ENCODE measurements at regions not wholly inside any gene's neighbourhood (a gene's known extent, or its start where the extent isn't known, plus 50 kb on each side); places are given as distances from the start of the nearest gene placed in this dataset.

- no peak overlapping the region for H2AFZ ChIP-seq (ENCODE audit: low read length)
- H3K9ac ChIP-seq (ENCODE audit: insufficient read depth, low read depth, low read length): no peak overlapping the region
Measured at GRCh38 chr20:11271319-11271718, 597.5 kb upstream of the JAG1 start.

More at GRCh38 chr20:11271319-11271718, 597.5 kb upstream of the JAG1 start:
- H3K4me2 ChIP-seq (ENCODE audit: low read depth, low read length): no peak overlapping the region
- no peak overlapping the region for H3K4me3 ChIP-seq (replicated peaks in 1 of 3; ENCODE audit: insufficient read depth in 1 of 3, low read depth in 2 of 3, low read length in 3 of 3)
- ChIA-PET POLR2A (no interaction called here), CTCF (ENCODE audit: low intra/inter-chr PET ratio, low total read pairs) (no interaction called here)
- intact Hi-C loops (cut with micrococcal nuclease; ENCODE audit: unreplicated experiment): loop anchor here (5.0 to 10.0 kb wide), 4 partner anchors 177 to 837 kb away; partner anchors contain the start of genes MKKS and SLX4IP
- H3K79me2 ChIP-seq (ENCODE audit: insufficient read depth, low read length): no peaks in the 10 kb centered on the region
- H4K20me1 ChIP-seq (ENCODE audit: insufficient read depth, low read length): no peaks in the 10 kb centered on the region
- H3K4me1 ChIP-seq (ENCODE audit: insufficient read depth, low read length): peaks cover 14% of the 10 kb centered on the region
- H3K27ac ChIP-seq (ENCODE audit: extremely low read length, insufficient read depth, low read length): no peak overlapping the region
- no TSS peak for BruUV-seq (replicated peaks)
- TF ChIP-seq ZNF687 (CRISPR knock-in tag; IDR thresholded peaks at IDR 0.05) (peak; percentile 34; the same call in 1 of the 2 replicates), ZNF414 (CRISPR knock-in tag; IDR thresholded peaks at IDR 0.05) (no peak), ZNF235 (CRISPR knock-in tag; IDR thresholded peaks at IDR 0.05; ENCODE audit: borderline replicate concordance) (no peak), PHF8 (CRISPR knock-in tag; IDR thresholded peaks at IDR 0.05) (0 out of 2 replicates have a peak, but pooled peaks have one; percentile 19), STAG1 (CRISPR knock-in tag; IDR thresholded peaks at IDR 0.05) (peak; percentile 35), RAD21 (CRISPR knock-in tag; IDR thresholded peaks at IDR 0.05) (0 out of 2 replicates have a peak, but pooled peaks have one; percentile 18)
- TF ChIP-seq, protein P1, sequence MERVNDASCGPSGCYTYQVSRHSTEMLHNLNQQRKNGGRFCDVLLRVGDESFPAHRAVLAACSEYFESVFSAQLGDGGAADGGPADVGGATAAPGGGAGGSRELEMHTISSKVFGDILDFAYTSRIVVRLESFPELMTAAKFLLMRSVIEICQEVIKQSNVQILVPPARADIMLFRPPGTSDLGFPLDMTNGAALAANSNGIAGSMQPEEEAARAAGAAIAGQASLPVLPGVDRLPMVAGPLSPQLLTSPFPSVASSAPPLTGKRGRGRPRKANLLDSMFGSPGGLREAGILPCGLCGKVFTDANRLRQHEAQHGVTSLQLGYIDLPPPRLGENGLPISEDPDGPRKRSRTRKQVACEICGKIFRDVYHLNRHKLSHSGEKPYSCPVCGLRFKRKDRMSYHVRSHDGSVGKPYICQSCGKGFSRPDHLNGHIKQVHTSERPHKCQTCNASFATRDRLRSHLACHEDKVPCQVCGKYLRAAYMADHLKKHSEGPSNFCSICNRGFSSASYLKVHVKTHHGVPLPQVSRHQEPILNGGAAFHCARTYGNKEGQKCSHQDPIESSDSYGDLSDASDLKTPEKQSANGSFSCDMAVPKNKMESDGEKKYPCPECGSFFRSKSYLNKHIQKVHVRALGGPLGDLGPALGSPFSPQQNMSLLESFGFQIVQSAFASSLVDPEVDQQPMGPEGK (CRISPR knock-in tag; IDR thresholded peaks at IDR 0.05): peak; percentile 61
- no peaks in the 10 kb centered on the region for H3K9me3 ChIP-seq (ENCODE audit: low read length)
- WGBS (ENCODE audit: low lambda C conversion rate): 15% methylated on average over 6 of the region's 6 CpGs
- H3K36me3 ChIP-seq (replicated peaks in 1 of 2; ENCODE audit: control insufficient read depth in 1 of 2, insufficient read depth in 2 of 2, low read length in 2 of 2): no peaks in the 10 kb centered on the region
- FAIRE-seq: peak; percentile 4
- DNase-seq (ENCODE audit: low spot score): peak; percentile 30
- in situ Hi-C loops (cut with HindIII; ENCODE audit: extremely low pct_ligation_motif_present, low pct_unique_long_range_greater_than_20kb): loop anchor here (5.0 kb wide), 2 partner anchors 604 to 714 kb away; no protein-coding TSS in a partner anchor
- ATAC-seq: peak; percentile 81
- H3K27me3 ChIP-seq (ENCODE audit: control insufficient read depth in 1 of 2, insufficient read depth in 2 of 2, low read length in 2 of 2): peaks cover 0 to 8% of the 10 kb centered on the region in 2 experiments; a peak in 1 of 5 replicates
